ENCODE measurements at regions not wholly inside any gene's neighbourhood (a gene's known extent, or its start where the extent isn't known, plus 50 kb on each side); places are given as distances from the start of the nearest gene placed in this dataset.

- no peak for TF ChIP-seq CTCF (conservative IDR thresholded peaks at IDR 0.05; ENCODE audit: low read length)
- DNase-seq (ENCODE audit: low read depth) = no peak
Measured at GRCh38 chr9:85182383-85182782, 512.9 kb downstream of the NTRK2 start.

GRCh38 chr9:85178474-85178873 is 508.9 kb downstream of the NTRK2 start:
- TF ChIP-seq CTCF (conservative IDR thresholded peaks at IDR 0.05; ENCODE audit: low read length) = no peak
- no peak for DNase-seq (ENCODE audit: low read depth)
- H3K4me3 ChIP-seq (ENCODE audit: low read length) = no peak overlapping the region

More at GRCh38 chr9:85182383-85182782, 512.9 kb downstream of the NTRK2 start:
- no peak overlapping the region for H3K4me3 ChIP-seq (ENCODE audit: low read length)

- TF ChIP-seq CTCF (conservative IDR thresholded peaks at IDR 0.05; ENCODE audit: low read length) = no peak
- no peak overlapping the region for H3K4me3 ChIP-seq (ENCODE audit: low read length)
- no peak for DNase-seq (ENCODE audit: low read depth)
Measured at GRCh38 chr9:85173967-85174366, 504.4 kb downstream of the NTRK2 start.

GRCh38 chr9:85172001-85172978 is 502.8 kb downstream of the NTRK2 start:
- DNase-seq (ENCODE audit: low read depth) = no peak
- no peak overlapping the region for H3K4me3 ChIP-seq (ENCODE audit: low read length)
- no peak for TF ChIP-seq CTCF (conservative IDR thresholded peaks at IDR 0.05; ENCODE audit: low read length)

GRCh38 chr9:85171163-85171562 is 501.6 kb downstream of the NTRK2 start:
- TF ChIP-seq CTCF (conservative IDR thresholded peaks at IDR 0.05; ENCODE audit: low read length) = no peak
- no peak overlapping the region for H3K4me3 ChIP-seq (ENCODE audit: low read length)
- DNase-seq (ENCODE audit: low read depth) = no peak

- no peak for DNase-seq (ENCODE audit: low read depth)
- H3K4me3 ChIP-seq (ENCODE audit: low read length) = no peak overlapping the region
- no peak for TF ChIP-seq CTCF (conservative IDR thresholded peaks at IDR 0.05; ENCODE audit: low read length)
Measured at GRCh38 chr9:85168412-85168811, 498.9 kb downstream of the NTRK2 start.

GRCh38 chr9:85167146-85167545 is 497.6 kb downstream of the NTRK2 start:
- no peak for DNase-seq (ENCODE audit: low read depth)
- no peak overlapping the region for H3K4me3 ChIP-seq (ENCODE audit: low read length)
- no peak for TF ChIP-seq CTCF (conservative IDR thresholded peaks at IDR 0.05; ENCODE audit: low read length)

Data from AG10803 (cell line).